NCI-H774 (cell line): ENCODE measurements at regions not wholly inside any gene's neighbourhood (a gene's known extent, or its start where the extent isn't known, plus 50 kb on each side); places are given as distances from the start of the nearest gene placed in this dataset.
A peak's percentile ranks its signal among the peaks of the same experiment; 100 is the strongest.
"Not testable (repeated sequence)": the region's sequence is repeated elsewhere in the genome, so short reads cannot be mapped to it uniquely, and the experiment has no call there.

Experiments
- DNase-seq: peaks from one replicate; lab custom pipeline; 2025; lab: John Stamatoyannopoulos, UW

GRCh38 chr1:192418552-192419285, 101.9 kb downstream of the RGS21 start:
- DNase-seq: no peak

GRCh38 chr1:192430644-192431043, 113.9 kb downstream of the RGS21 start:
- no peak for DNase-seq

- DNase-seq: no peak
These were observed 118.9 kb downstream of the RGS21 start for GRCh38 chr1:192435704-192436103.

GRCh38 chr1:192436441-192437078, 119.8 kb downstream of the RGS21 start:
- DNase-seq: no peak

- no peak for DNase-seq
These were observed 121.9 kb downstream of the RGS21 start for GRCh38 chr1:192438737-192439136.

- DNase-seq: no peak
These were observed 122.7 kb downstream of the RGS21 start for GRCh38 chr1:192439373-192440025.

GRCh38 chr1:192441492-192441891, 124.7 kb downstream of the RGS21 start:
- DNase-seq: no peak

GRCh38 chr1:192442736-192443135, 125.9 kb downstream of the RGS21 start:
- DNase-seq: no peak

GRCh38 chr1:192443616-192444015, 126.8 kb downstream of the RGS21 start:
- no peak for DNase-seq

GRCh38 chr1:192445241-192445640, 128.4 kb downstream of the RGS21 start:
- no peak for DNase-seq

- DNase-seq: peak; percentile 6
These were observed 129.2 kb downstream of the RGS21 start for GRCh38 chr1:192445839-192446489.

- DNase-seq: no peak
These were observed 127.5 kb upstream of the RGS1 start for GRCh38 chr1:192448026-192448578.

GRCh38 chr1:192453360-192453992, 122.1 kb upstream of the RGS1 start:
- no peak for DNase-seq

GRCh38 chr1:192459467-192459866, 116.1 kb upstream of the RGS1 start:
- no peak for DNase-seq

GRCh38 chr1:192461684-192462083, 113.9 kb upstream of the RGS1 start:
- DNase-seq: no peak

- DNase-seq: no peak
These were observed 113.0 kb upstream of the RGS1 start for GRCh38 chr1:192462616-192463015.

- DNase-seq: no peak
These were observed 111.9 kb upstream of the RGS1 start for GRCh38 chr1:192463661-192464060.

- not testable (repeated sequence) for DNase-seq
These were observed 110.4 kb upstream of the RGS1 start for GRCh38 chr1:192465221-192465620.

GRCh38 chr1:192474080-192474683, 101.4 kb upstream of the RGS1 start:
- peak; percentile 63 for DNase-seq

GRCh38 chr1:192475329-192475728, 100.2 kb upstream of the RGS1 start:
- no peak for DNase-seq

GRCh38 chr1:192475970-192476369, 99.6 kb upstream of the RGS1 start:
- no peak for DNase-seq
